BLaER1 (cell line): ENCODE measurements at regions not wholly inside any gene's neighbourhood (a gene's known extent, or its start where the extent isn't known, plus 50 kb on each side); places are given as distances from the start of the nearest gene placed in this dataset.

ENCODE experiments used
- H3K27ac ChIP-seq: shearing (Covaris generic); formaldehyde crosslinking; 2 replicates; pipeline ENCODE4 v1.8.1; 2022
- H3K27me3 ChIP-seq: shearing (Covaris generic); formaldehyde crosslinking; 2 replicates; pipeline ENCODE4 v1.8.1; 2022
- H3K36me3 ChIP-seq: shearing (Covaris generic); formaldehyde crosslinking; 2 replicates; pipeline ENCODE4 v1.8.1; 2022
- H3K4me1 ChIP-seq: shearing (Covaris generic); formaldehyde crosslinking; 2 replicates; pipeline ENCODE4 v1.8.1; 2022
- H3K4me2 ChIP-seq: shearing (Covaris generic); formaldehyde crosslinking; 2 replicates; pipeline ENCODE4 v1.8.1; 2022
- H3K4me3 ChIP-seq: shearing (Covaris generic); formaldehyde crosslinking; 2 replicates; pipeline ENCODE4 v1.8.1; 2022
- H3K9ac ChIP-seq: shearing (Covaris generic); formaldehyde crosslinking; 2 replicates; pipeline ENCODE4 v1.8.1; 2022
- H3K9me3 ChIP-seq: shearing (Covaris generic); formaldehyde crosslinking; 2 replicates; pipeline ENCODE4 v1.8.1; 2022
- H4K20me1 ChIP-seq: shearing (Covaris generic); formaldehyde crosslinking; 2 replicates; pipeline ENCODE4 v1.8.1; 2022
- Cebpa-rat ChIP-seq: shearing (Covaris generic); IDR thresholded peaks from 2 replicates; pipeline ENCODE4 v1.8.1; 2022

- Histone ChIP-seq H3K4me3 (no peak overlapping the region), H3K36me3 (no peaks in the 10 kb centered on the region), H3K27me3 (no peaks in the 10 kb centered on the region), H4K20me1 (no peaks in the 10 kb centered on the region), H3K27ac (no peak overlapping the region), H3K4me1 (no peaks in the 10 kb centered on the region), H3K9me3 (peaks cover 6% of the 10 kb centered on the region; the same call in 1 of the 2 replicates), H3K9ac (no peak overlapping the region), H3K4me2 (no peak overlapping the region)
- no peak for TF ChIP-seq Cebpa-rat
Observed at GRCh38 chr13:21871382-21871781, 200.5 kb downstream of the FGF9 start.

- H3K9ac ChIP-seq: no peak overlapping the region
- H4K20me1 ChIP-seq: no peaks in the 10 kb centered on the region
- no peak overlapping the region for H3K4me3 ChIP-seq
- no peak overlapping the region for H3K4me2 ChIP-seq
- H3K27me3 ChIP-seq: no peaks in the 10 kb centered on the region
- no peak for TF ChIP-seq Cebpa-rat
- H3K9me3 ChIP-seq: peaks cover 11% of the 10 kb centered on the region; the same call in 1 of the 2 replicates
- H3K36me3 ChIP-seq: no peaks in the 10 kb centered on the region
- no peaks in the 10 kb centered on the region for H3K4me1 ChIP-seq
- H3K27ac ChIP-seq: no peak overlapping the region
Observed at GRCh38 chr13:21871919-21872318, 201.0 kb downstream of the FGF9 start.

GRCh38 chr13:21872795-21873194 is 201.9 kb downstream of the FGF9 start:
- Histone ChIP-seq H3K4me3 (no peak overlapping the region), H3K4me1 (no peaks in the 10 kb centered on the region), H3K4me2 (no peak overlapping the region), H3K36me3 (no peaks in the 10 kb centered on the region), H3K9ac (no peak overlapping the region), H3K27ac (no peak overlapping the region), H3K27me3 (no peaks in the 10 kb centered on the region), H3K9me3 (peaks cover 12% of the 10 kb centered on the region; the same call in 1 of the 2 replicates), H4K20me1 (no peaks in the 10 kb centered on the region)
- TF ChIP-seq Cebpa-rat: no peak

GRCh38 chr13:21875116-21875515 is 204.2 kb downstream of the FGF9 start:
- no peak for TF ChIP-seq Cebpa-rat
- H3K4me3 ChIP-seq: no peak overlapping the region
- peaks cover 12% of the 10 kb centered on the region; the same call in 1 of the 2 replicates for H3K9me3 ChIP-seq
- H3K36me3 ChIP-seq: no peaks in the 10 kb centered on the region
- H3K27ac ChIP-seq: no peak overlapping the region
- no peaks in the 10 kb centered on the region for H3K4me1 ChIP-seq
- no peak overlapping the region for H3K4me2 ChIP-seq
- H3K9ac ChIP-seq: no peak overlapping the region
- H4K20me1 ChIP-seq: no peaks in the 10 kb centered on the region
- H3K27me3 ChIP-seq: no peaks in the 10 kb centered on the region

- Histone ChIP-seq H3K4me1 (no peaks in the 10 kb centered on the region), H3K4me2 (no peak overlapping the region), H3K27ac (no peak overlapping the region), H4K20me1 (no peaks in the 10 kb centered on the region), H3K9me3 (peaks cover 12% of the 10 kb centered on the region; the same call in 1 of the 2 replicates), H3K27me3 (no peaks in the 10 kb centered on the region), H3K9ac (no peak overlapping the region), H3K4me3 (no peak overlapping the region), H3K36me3 (no peaks in the 10 kb centered on the region)
- no peak for TF ChIP-seq Cebpa-rat
Observed at GRCh38 chr13:21879263-21879914, 208.5 kb downstream of the FGF9 start.

GRCh38 chr13:21882766-21883165 is 211.9 kb downstream of the FGF9 start:
- no peaks in the 10 kb centered on the region for H3K27me3 ChIP-seq
- no peak overlapping the region for H3K9ac ChIP-seq
- peaks cover 1% of the 10 kb centered on the region; the same call in 1 of the 2 replicates for H3K4me1 ChIP-seq
- H3K27ac ChIP-seq: no peak overlapping the region
- H3K36me3 ChIP-seq: no peaks in the 10 kb centered on the region
- TF ChIP-seq Cebpa-rat: no peak
- H4K20me1 ChIP-seq: no peaks in the 10 kb centered on the region
- no peak overlapping the region for H3K4me3 ChIP-seq
- no peaks in the 10 kb centered on the region for H3K9me3 ChIP-seq
- H3K4me2 ChIP-seq: no peak overlapping the region

GRCh38 chr13:21883713-21884112 is 212.8 kb downstream of the FGF9 start:
- Histone ChIP-seq H3K27ac (no peak overlapping the region), H3K4me1 (peaks cover 6% of the 10 kb centered on the region; the same call in 1 of the 2 replicates), H3K27me3 (no peaks in the 10 kb centered on the region), H3K9me3 (no peaks in the 10 kb centered on the region), H3K36me3 (no peaks in the 10 kb centered on the region), H4K20me1 (no peaks in the 10 kb centered on the region), H3K9ac (no peak overlapping the region), H3K4me2 (no peak overlapping the region), H3K4me3 (no peak overlapping the region)
- no peak for TF ChIP-seq Cebpa-rat

GRCh38 chr13:21884299-21884909 is 213.5 kb downstream of the FGF9 start:
- Histone ChIP-seq H3K27me3 (no peaks in the 10 kb centered on the region), H3K9me3 (no peaks in the 10 kb centered on the region), H3K36me3 (no peaks in the 10 kb centered on the region), H4K20me1 (no peaks in the 10 kb centered on the region), H3K4me3 (no peak overlapping the region), H3K9ac (no peak overlapping the region), H3K4me1 (peaks cover 6% of the 10 kb centered on the region; the same call in 1 of the 2 replicates), H3K27ac (no peak overlapping the region), H3K4me2 (no peak overlapping the region)
- TF ChIP-seq Cebpa-rat: no peak

GRCh38 chr13:21884965-21885567 is 214.2 kb downstream of the FGF9 start:
- Histone ChIP-seq H3K27ac (no peak overlapping the region), H3K4me2 (no peak overlapping the region), H3K36me3 (no peaks in the 10 kb centered on the region), H3K27me3 (no peaks in the 10 kb centered on the region), H3K9ac (no peak overlapping the region), H4K20me1 (no peaks in the 10 kb centered on the region), H3K4me3 (no peak overlapping the region), H3K4me1 (peaks cover 6% of the 10 kb centered on the region; the same call in 1 of the 2 replicates), H3K9me3 (no peaks in the 10 kb centered on the region)
- no peak for TF ChIP-seq Cebpa-rat

GRCh38 chr13:21885714-21886224 is 214.9 kb downstream of the FGF9 start:
- H3K4me2 ChIP-seq: no peak overlapping the region
- H3K9ac ChIP-seq: no peak overlapping the region
- no peaks in the 10 kb centered on the region for H3K9me3 ChIP-seq
- H4K20me1 ChIP-seq: no peaks in the 10 kb centered on the region
- H3K4me1 ChIP-seq: peaks cover 6% of the 10 kb centered on the region; the same call in 1 of the 2 replicates
- no peaks in the 10 kb centered on the region for H3K36me3 ChIP-seq
- H3K27me3 ChIP-seq: no peaks in the 10 kb centered on the region
- H3K27ac ChIP-seq: no peak overlapping the region
- no peak for TF ChIP-seq Cebpa-rat
- H3K4me3 ChIP-seq: no peak overlapping the region
